ENCODE measurements at regions not wholly inside any gene's neighbourhood (a gene's known extent, or its start where the extent isn't known, plus 50 kb on each side); places are given as distances from the start of the nearest gene placed in this dataset.

DNA sequence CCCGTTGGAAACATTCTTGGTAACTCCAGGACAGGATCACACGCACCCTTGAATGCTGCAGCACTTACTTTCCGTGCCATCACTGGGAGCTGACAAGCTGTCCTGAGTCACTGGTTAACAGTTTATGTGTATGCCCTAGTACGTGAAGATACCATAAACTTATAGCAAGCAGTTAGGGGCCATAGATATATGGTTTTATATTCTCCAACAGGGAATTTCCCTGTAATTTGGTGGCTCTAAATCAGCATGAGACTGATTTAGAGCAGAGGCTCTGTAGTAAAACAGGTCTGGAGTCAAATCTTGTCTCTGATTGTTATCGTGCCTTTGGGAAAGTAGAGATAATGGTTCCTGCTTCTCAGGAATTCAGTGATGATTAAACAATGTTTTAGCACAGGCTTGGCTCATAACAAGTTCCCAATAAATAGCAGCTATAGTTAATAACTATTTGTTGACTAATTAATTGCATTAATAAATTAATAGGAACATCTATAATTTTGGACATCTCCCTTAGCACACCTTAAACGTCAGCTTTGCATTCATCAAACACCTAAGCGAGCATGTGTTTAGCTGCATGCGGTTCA is 215.2 kb downstream of the VAPA start:
- TF ChIP-seq, protein P1, sequence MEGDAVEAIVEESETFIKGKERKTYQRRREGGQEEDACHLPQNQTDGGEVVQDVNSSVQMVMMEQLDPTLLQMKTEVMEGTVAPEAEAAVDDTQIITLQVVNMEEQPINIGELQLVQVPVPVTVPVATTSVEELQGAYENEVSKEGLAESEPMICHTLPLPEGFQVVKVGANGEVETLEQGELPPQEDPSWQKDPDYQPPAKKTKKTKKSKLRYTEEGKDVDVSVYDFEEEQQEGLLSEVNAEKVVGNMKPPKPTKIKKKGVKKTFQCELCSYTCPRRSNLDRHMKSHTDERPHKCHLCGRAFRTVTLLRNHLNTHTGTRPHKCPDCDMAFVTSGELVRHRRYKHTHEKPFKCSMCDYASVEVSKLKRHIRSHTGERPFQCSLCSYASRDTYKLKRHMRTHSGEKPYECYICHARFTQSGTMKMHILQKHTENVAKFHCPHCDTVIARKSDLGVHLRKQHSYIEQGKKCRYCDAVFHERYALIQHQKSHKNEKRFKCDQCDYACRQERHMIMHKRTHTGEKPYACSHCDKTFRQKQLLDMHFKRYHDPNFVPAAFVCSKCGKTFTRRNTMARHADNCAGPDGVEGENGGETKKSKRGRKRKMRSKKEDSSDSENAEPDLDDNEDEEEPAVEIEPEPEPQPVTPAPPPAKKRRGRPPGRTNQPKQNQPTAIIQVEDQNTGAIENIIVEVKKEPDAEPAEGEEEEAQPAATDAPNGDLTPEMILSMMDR (tag by site-specific recombination; IDR thresholded peaks at IDR 0.05) = no peak
- TF ChIP-seq ZNF274 (IDR thresholded peaks at IDR 0.05; ENCODE audit: low read length) = no peak
- no peak for TF ChIP-seq ZNF274 (tag by site-specific recombination; IDR thresholded peaks at IDR 0.05; ENCODE audit: borderline replicate concordance)
- no peak for TF ChIP-seq SALL2 (tag by site-specific recombination; IDR thresholded peaks at IDR 0.05; ENCODE audit: borderline replicate concordance)
- TF ChIP-seq, protein P2, sequence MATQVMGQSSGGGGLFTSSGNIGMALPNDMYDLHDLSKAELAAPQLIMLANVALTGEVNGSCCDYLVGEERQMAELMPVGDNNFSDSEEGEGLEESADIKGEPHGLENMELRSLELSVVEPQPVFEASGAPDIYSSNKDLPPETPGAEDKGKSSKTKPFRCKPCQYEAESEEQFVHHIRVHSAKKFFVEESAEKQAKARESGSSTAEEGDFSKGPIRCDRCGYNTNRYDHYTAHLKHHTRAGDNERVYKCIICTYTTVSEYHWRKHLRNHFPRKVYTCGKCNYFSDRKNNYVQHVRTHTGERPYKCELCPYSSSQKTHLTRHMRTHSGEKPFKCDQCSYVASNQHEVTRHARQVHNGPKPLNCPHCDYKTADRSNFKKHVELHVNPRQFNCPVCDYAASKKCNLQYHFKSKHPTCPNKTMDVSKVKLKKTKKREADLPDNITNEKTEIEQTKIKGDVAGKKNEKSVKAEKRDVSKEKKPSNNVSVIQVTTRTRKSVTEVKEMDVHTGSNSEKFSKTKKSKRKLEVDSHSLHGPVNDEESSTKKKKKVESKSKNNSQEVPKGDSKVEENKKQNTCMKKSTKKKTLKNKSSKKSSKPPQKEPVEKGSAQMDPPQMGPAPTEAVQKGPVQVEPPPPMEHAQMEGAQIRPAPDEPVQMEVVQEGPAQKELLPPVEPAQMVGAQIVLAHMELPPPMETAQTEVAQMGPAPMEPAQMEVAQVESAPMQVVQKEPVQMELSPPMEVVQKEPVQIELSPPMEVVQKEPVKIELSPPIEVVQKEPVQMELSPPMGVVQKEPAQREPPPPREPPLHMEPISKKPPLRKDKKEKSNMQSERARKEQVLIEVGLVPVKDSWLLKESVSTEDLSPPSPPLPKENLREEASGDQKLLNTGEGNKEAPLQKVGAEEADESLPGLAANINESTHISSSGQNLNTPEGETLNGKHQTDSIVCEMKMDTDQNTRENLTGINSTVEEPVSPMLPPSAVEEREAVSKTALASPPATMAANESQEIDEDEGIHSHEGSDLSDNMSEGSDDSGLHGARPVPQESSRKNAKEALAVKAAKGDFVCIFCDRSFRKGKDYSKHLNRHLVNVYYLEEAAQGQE (tag by site-specific recombination; IDR thresholded peaks at IDR 0.05) = no peak
- TF ChIP-seq, protein P3, sequence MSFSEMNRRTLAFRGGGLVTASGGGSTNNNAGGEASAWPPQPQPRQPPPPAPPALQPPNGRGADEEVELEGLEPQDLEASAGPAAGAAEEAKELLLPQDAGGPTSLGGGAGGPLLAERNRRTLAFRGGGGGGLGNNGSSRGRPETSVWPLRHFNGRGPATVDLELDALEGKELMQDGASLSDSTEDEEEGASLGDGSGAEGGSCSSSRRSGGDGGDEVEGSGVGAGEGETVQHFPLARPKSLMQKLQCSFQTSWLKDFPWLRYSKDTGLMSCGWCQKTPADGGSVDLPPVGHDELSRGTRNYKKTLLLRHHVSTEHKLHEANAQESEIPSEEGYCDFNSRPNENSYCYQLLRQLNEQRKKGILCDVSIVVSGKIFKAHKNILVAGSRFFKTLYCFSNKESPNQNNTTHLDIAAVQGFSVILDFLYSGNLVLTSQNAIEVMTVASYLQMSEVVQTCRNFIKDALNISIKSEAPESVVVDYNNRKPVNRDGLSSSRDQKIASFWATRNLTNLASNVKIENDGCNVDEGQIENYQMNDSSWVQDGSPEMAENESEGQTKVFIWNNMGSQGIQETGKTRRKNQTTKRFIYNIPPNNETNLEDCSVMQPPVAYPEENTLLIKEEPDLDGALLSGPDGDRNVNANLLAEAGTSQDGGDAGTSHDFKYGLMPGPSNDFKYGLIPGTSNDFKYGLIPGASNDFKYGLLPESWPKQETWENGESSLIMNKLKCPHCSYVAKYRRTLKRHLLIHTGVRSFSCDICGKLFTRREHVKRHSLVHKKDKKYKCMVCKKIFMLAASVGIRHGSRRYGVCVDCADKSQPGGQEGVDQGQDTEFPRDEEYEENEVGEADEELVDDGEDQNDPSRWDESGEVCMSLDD (tag by site-specific recombination; IDR thresholded peaks at IDR 0.05) = no peak
- no peak for TF ChIP-seq ZBTB1 (tag by site-specific recombination; IDR thresholded peaks at IDR 0.05)
- TF ChIP-seq SP7 (tag by site-specific recombination; IDR thresholded peaks at IDR 0.05) = no peak
- no peak for TF ChIP-seq ZBTB26 (tag by site-specific recombination; optimal IDR thresholded peaks at IDR 0.05)
- no peak for TF ChIP-seq ZNF768 (tag by site-specific recombination; IDR thresholded peaks at IDR 0.05)
